Caco-2 (cell line): ENCODE measurements at regions not wholly inside any gene's neighbourhood (a gene's known extent, or its start where the extent isn't known, plus 50 kb on each side); places are given as distances from the start of the nearest gene placed in this dataset.

ENCODE experiments used
- BruUV-seq: library from RNA; stranded (reverse); fragments of 400-500 nt; replicated peaks from 2 replicates; lab custom pipeline; 2021; lab: Mats Ljungman, UMichigan
- CTCF ChIA-PET: fragments of 300-600 bp; sonication (Branson Sonifier 250); formaldehyde crosslinking; loops from one replicate; lab custom pipeline; 2022; ENCODE audit warnings: antibody characterized with exemption; lab: Charles Lee
- POLR2A ChIA-PET: fragments of 300-600 bp; sonication (Branson Sonifier 250); formaldehyde crosslinking; loops from one replicate; lab custom pipeline; 2022; ENCODE audit warnings: antibody characterized with exemption; lab: Charles Lee
- DNase-seq, 2 experiments: peaks; one replicate each; pipeline versions ENCODE4 v3.0.0 to v3.0.0-alpha.2; 2020 to 2022
- H3K27me3 ChIP-seq: replicated peaks from 2 replicates; pipeline ENCODE4 v1.6.0; 2011; ENCODE audit warnings: low read length; ENCODE audit not compliant: control insufficient read depth, insufficient read depth
- H3K36me3 ChIP-seq: 2 replicates; pipeline ENCODE4 v1.5.1; 2011; ENCODE audit warnings: low read length; ENCODE audit not compliant: control insufficient read depth, insufficient read depth
- H3K4me1 ChIP-seq: fragments of 250-450 bp; sonication (Bioruptor Pico); 2 replicates; pipeline ENCODE4 v1.5.1; 2020; ENCODE audit warnings: mild to moderate bottlenecking
- H3K4me3 ChIP-seq: 2 replicates; pipeline ENCODE4 v1.5.1; 2011; ENCODE audit warnings: low read depth, mild to moderate bottlenecking, control low read depth, low read length
- H3K9me3 ChIP-seq: fragments of 250-450 bp; sonication (Bioruptor Pico); 2 replicates; pipeline ENCODE4 v1.5.1; 2020; ENCODE audit warnings: mild to moderate bottlenecking, moderate library complexity
- H3K27ac Mint-ChIP-seq: one replicate; pipeline ENCODE4 v1.8.0; 2022; ENCODE audit warnings: mixed read lengths; ENCODE audit not compliant: unreplicated experiment
- H3K27me3 Mint-ChIP-seq: one replicate; pipeline ENCODE4 v1.8.0; 2022; ENCODE audit warnings: mixed read lengths; ENCODE audit not compliant: insufficient read depth, unreplicated experiment
- H3K36me3 Mint-ChIP-seq: one replicate; pipeline ENCODE4 v1.8.0; 2022; ENCODE audit warnings: mild to moderate bottlenecking, mixed read lengths; ENCODE audit not compliant: insufficient read depth, unreplicated experiment
- H3K4me1 Mint-ChIP-seq: one replicate; pipeline ENCODE4 v1.8.0; 2022; ENCODE audit warnings: low read depth, mixed read lengths; ENCODE audit not compliant: unreplicated experiment
- H3K4me3 Mint-ChIP-seq: one replicate; pipeline ENCODE4 v1.8.0; 2022; ENCODE audit warnings: mild to moderate bottlenecking, moderate library complexity, mixed read lengths; ENCODE audit not compliant: unreplicated experiment
- H3K9me3 Mint-ChIP-seq: one replicate; pipeline ENCODE4 v1.8.0; 2022; ENCODE audit warnings: mixed read lengths; ENCODE audit not compliant: unreplicated experiment
- intact Hi-C: fragments of 100-400 bp; cut with micrococcal nuclease; formaldehyde crosslinking; loops from one replicate; pipeline ENCODE4 v1.10.0; 2022; ENCODE audit not compliant: unreplicated experiment
- TF ChIP-seq, protein P1 (sequence below), 2 experiments: fragments of 200-600 bp in 1 of 2; IDR thresholded peaks; 1 replicate in 1 of 2; 2 replicates in 1 of 2; pipeline versions ENCODE4 v1.5.1 to v1.8.0; 2011 to 2022; ENCODE audit warnings: antibody characterized with exemption in 1 of 2, control low read depth in 1 of 2, inconsistent platforms in 1 of 2, low read depth in 1 of 2, low read length in 1 of 2, mild to moderate bottlenecking in 1 of 2, moderate library complexity in 1 of 2; ENCODE audit not compliant: insufficient read depth in 1 of 2, severe bottlenecking in 1 of 2, unreplicated experiment in 1 of 2

GRCh38 chr20:5434116-5434515, 117.4 kb upstream of the PROKR2 start:
- intact Hi-C loops, result no loop called here
- H3K9me3 Mint-ChIP-seq, result no peaks in the 10 kb centered on the region
- Histone ChIP-seq H3K4me3 (no peak overlapping the region), H3K9me3 (no peaks in the 10 kb centered on the region), H3K4me1 (no peaks in the 10 kb centered on the region), H3K27me3 (peaks cover 1% of the 10 kb centered on the region), H3K36me3 (no peaks in the 10 kb centered on the region)
- ChIA-PET POLR2A (no interaction called here), CTCF (no interaction called here)
- H3K27ac Mint-ChIP-seq, result no peak overlapping the region
- peaks cover 18% of the 10 kb centered on the region for H3K27me3 Mint-ChIP-seq
- H3K4me3 Mint-ChIP-seq, result no peak overlapping the region
- no peaks in the 10 kb centered on the region for H3K36me3 Mint-ChIP-seq
- DNase-seq, result no peak
- TF ChIP-seq, protein P1, sequence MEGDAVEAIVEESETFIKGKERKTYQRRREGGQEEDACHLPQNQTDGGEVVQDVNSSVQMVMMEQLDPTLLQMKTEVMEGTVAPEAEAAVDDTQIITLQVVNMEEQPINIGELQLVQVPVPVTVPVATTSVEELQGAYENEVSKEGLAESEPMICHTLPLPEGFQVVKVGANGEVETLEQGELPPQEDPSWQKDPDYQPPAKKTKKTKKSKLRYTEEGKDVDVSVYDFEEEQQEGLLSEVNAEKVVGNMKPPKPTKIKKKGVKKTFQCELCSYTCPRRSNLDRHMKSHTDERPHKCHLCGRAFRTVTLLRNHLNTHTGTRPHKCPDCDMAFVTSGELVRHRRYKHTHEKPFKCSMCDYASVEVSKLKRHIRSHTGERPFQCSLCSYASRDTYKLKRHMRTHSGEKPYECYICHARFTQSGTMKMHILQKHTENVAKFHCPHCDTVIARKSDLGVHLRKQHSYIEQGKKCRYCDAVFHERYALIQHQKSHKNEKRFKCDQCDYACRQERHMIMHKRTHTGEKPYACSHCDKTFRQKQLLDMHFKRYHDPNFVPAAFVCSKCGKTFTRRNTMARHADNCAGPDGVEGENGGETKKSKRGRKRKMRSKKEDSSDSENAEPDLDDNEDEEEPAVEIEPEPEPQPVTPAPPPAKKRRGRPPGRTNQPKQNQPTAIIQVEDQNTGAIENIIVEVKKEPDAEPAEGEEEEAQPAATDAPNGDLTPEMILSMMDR (IDR thresholded peaks at IDR 0.05; ENCODE audit: insufficient read depth in 1 of 2, low read depth in 1 of 2, low read length in 1 of 2, severe bottlenecking in 1 of 2, unreplicated experiment in 1 of 2), result no peak
- no peaks in the 10 kb centered on the region for H3K4me1 Mint-ChIP-seq
- no TSS peak for BruUV-seq

- no peaks in the 10 kb centered on the region for H3K36me3 ChIP-seq
- no peaks in the 10 kb centered on the region for H3K9me3 Mint-ChIP-seq
- H3K27ac Mint-ChIP-seq, result no peak overlapping the region
- H3K27me3 Mint-ChIP-seq, result peaks cover 20% of the 10 kb centered on the region
- H3K36me3 Mint-ChIP-seq, result no peaks in the 10 kb centered on the region
- ChIA-PET POLR2A (no interaction called here), CTCF (interaction anchor here (0.5 kb wide), 1 partner anchor 15 kb away, joined by 4 read pairs; no protein-coding TSS in a partner anchor)
- no peaks in the 10 kb centered on the region for H3K4me1 ChIP-seq
- H3K4me3 ChIP-seq, result no peak overlapping the region
- peaks cover 1% of the 10 kb centered on the region for H3K27me3 ChIP-seq
- H3K4me3 Mint-ChIP-seq, result no peak overlapping the region
- H3K4me1 Mint-ChIP-seq, result no peaks in the 10 kb centered on the region
- DNase-seq, result no peak
- TF ChIP-seq, protein P1 (IDR thresholded peaks at IDR 0.05; ENCODE audit: insufficient read depth in 1 of 2, low read depth in 1 of 2, low read length in 1 of 2, severe bottlenecking in 1 of 2, unreplicated experiment in 1 of 2), result no peak
- intact Hi-C loops, result no loop called here
- no TSS peak for BruUV-seq
- H3K9me3 ChIP-seq, result no peaks in the 10 kb centered on the region
Measured at GRCh38 chr20:5433352-5433751, 116.6 kb upstream of the PROKR2 start.

GRCh38 chr20:5432030-5432429, 115.3 kb upstream of the PROKR2 start:
- ChIA-PET CTCF (interaction anchor here (0.7 to 1.2 kb wide), 2 partner anchors 9 to 29 kb away, joined by 3 to 5 read pairs; no protein-coding TSS in a partner anchor), POLR2A (no interaction called here)
- TF ChIP-seq, protein P1 (IDR thresholded peaks at IDR 0.05; ENCODE audit: insufficient read depth in 1 of 2, low read depth in 1 of 2, low read length in 1 of 2, severe bottlenecking in 1 of 2, unreplicated experiment in 1 of 2), result no peak
- no peaks in the 10 kb centered on the region for H3K36me3 ChIP-seq
- H3K27me3 ChIP-seq, result peaks cover 1% of the 10 kb centered on the region
- H3K27me3 Mint-ChIP-seq, result peaks cover 17% of the 10 kb centered on the region
- no peaks in the 10 kb centered on the region for H3K9me3 ChIP-seq
- no peak for DNase-seq
- no peaks in the 10 kb centered on the region for H3K4me1 ChIP-seq
- intact Hi-C loops, result no loop called here
- no peaks in the 10 kb centered on the region for H3K4me1 Mint-ChIP-seq
- BruUV-seq, result no TSS peak
- H3K27ac Mint-ChIP-seq, result no peak overlapping the region
- H3K36me3 Mint-ChIP-seq, result no peaks in the 10 kb centered on the region
- H3K9me3 Mint-ChIP-seq, result no peaks in the 10 kb centered on the region
- H3K4me3 Mint-ChIP-seq, result no peak overlapping the region
- no peak overlapping the region for H3K4me3 ChIP-seq
